Stomach (tissue), 8 donors: ENCODE measurements at regions not wholly inside any gene's neighbourhood (a gene's known extent, or its start where the extent isn't known, plus 50 kb on each side); places are given as distances from the start of the nearest gene placed in this dataset.
A peak's percentile ranks its signal among the peaks of the same experiment; 100 is the strongest.

Source experiments
- DNase-seq, 2 donors: peaks; one replicate each; pipeline versions ENCODE4 v3.0.0 to v3.0.0-alpha.2; 2013 to 2019
- H3K27ac ChIP-seq, 5 donors: fragments of 200-600 bp in 4 of 5; sonication (generic) in 4 of 5; one replicate each; pipeline ENCODE4 v1.5.1; 2013 to 2019; ENCODE audit warnings: mild to moderate bottlenecking in 1 of 5, moderate library complexity in 1 of 5
- H3K27me3 ChIP-seq, 3 donors: fragments of 200-600 bp; sonication (generic); one replicate each; pipeline ENCODE4 v1.5.1; 2017 to 2019; ENCODE audit warnings: mixed run types in 1 of 3
- H3K36me3 ChIP-seq, 4 donors: fragments of 200-600 bp; sonication (generic); 1 replicate in 3 of 4; 2 replicates in 1 of 4; pipeline ENCODE4 v1.5.1; 2016 to 2019
- H3K4me1 ChIP-seq, 4 donors: fragments of 200-600 bp; sonication (generic); one replicate each; pipeline ENCODE4 v1.5.1; 2016 to 2019
- H3K4me3 ChIP-seq, 4 donors: fragments of 200-600 bp; sonication (generic) in 3 of 4; one replicate each; pipeline ENCODE4 v1.5.1; 2016 to 2019; ENCODE audit warnings: mild to moderate bottlenecking in 1 of 4
- H3K9me3 ChIP-seq, 4 donors: fragments of 200-600 bp; sonication (generic); one replicate each; pipeline ENCODE4 v1.5.1; 2016 to 2019
- EP300 ChIP-seq: sonication (generic); formaldehyde crosslinking; IDR thresholded peaks from one replicate; pipeline ENCODE4 v1.6.1; 2017; ENCODE audit warnings: antibody characterized with exemption
- POLR2A ChIP-seq, 4 donors: fragments of 450-650 bp; IDR thresholded peaks; one replicate each; pipeline ENCODE4 v1.6.1; 2016; ENCODE audit warnings: antibody characterized with exemption in 4 of 4, control low read depth in 2 of 4, mild to moderate bottlenecking in 1 of 4, moderate library complexity in 1 of 4
- POLR2AphosphoS5 ChIP-seq, 3 donors: sonication (generic); formaldehyde crosslinking; IDR thresholded peaks; one replicate each; pipeline ENCODE4 v1.6.1; 2016; ENCODE audit warnings: antibody characterized with exemption in 3 of 3
- WGBS, 5 donors: extraction: QIAGEN DNeasy Blood & Tissue Kit in 3 of 5; methylation state at CpG; one replicate each; pipeline versions ENCODE4 v1.1.5 to v1.1.7; 2013 to 2018; 5-methylcytosine and 5-hydroxymethylcytosine counted together
- intact Hi-C: fragments of 100-400 bp; cut with DNase I; formaldehyde crosslinking; loops from one replicate; pipeline ENCODE4 v1.15.1; 2023; ENCODE audit warnings: low total_unique reads
- TF ChIP-seq, protein P1 (sequence below), 7 experiments: fragments of 450-650 bp in 4 of 7; fragments of 200-600 bp in 3 of 7; sonication (generic) in 3 of 7; IDR thresholded peaks; one replicate each; pipeline ENCODE4 v1.5.1; 2016 to 2019; ENCODE audit warnings: antibody characterized with exemption in 7 of 7, control low read depth in 2 of 7, mild to moderate bottlenecking in 1 of 7
- donor health status: healthy with polysubstance abuse.
- donor health status: Bipolar disorder and iron deficiency.
- donor health status: healthy.

DNA sequence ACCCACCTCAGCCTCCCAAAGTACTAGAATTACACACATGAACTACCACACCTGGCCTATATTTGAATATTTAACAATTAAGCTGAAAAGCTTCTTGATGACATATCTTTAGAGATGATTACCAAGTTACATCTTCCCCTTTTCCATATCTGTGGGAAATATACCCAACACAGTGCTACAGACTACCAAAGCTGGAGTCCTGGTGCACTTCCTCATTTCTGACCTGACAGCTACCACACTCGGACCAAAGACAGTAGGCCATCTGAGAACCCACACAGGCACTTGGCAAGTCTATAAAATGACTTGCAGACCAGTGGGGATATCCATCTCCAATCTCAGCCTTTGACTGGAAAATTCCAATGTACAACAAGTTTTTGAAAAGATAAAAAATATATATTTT is 270.4 kb upstream of the KLF14 start:
- no peak for DNase-seq
- no peaks in the 10 kb centered on the region for H3K27me3 ChIP-seq
- H3K4me3 ChIP-seq = no peak overlapping the region
- H3K27ac ChIP-seq = peak overlapping the region in 1 of 5 donors; percentile 8
- peaks cover 32 to 69% (median 48%) of the 10 kb centered on the region in 4 donors for H3K4me1 ChIP-seq
- intact Hi-C loops = no loop called here
- H3K9me3 ChIP-seq = peaks cover 0 to 8% (median 3%) of the 10 kb centered on the region in 4 donors
- H3K36me3 ChIP-seq = peaks cover 0 to 27% (median 22%) of the 10 kb centered on the region in 4 donors
- 0 to 13% (median 0%) methylated on average over 1 of the region's 1 CpG for WGBS, 5 donors
- no peak for TF ChIP-seq POLR2AphosphoS5 (IDR thresholded peaks at IDR 0.05)
- TF ChIP-seq, protein P1, sequence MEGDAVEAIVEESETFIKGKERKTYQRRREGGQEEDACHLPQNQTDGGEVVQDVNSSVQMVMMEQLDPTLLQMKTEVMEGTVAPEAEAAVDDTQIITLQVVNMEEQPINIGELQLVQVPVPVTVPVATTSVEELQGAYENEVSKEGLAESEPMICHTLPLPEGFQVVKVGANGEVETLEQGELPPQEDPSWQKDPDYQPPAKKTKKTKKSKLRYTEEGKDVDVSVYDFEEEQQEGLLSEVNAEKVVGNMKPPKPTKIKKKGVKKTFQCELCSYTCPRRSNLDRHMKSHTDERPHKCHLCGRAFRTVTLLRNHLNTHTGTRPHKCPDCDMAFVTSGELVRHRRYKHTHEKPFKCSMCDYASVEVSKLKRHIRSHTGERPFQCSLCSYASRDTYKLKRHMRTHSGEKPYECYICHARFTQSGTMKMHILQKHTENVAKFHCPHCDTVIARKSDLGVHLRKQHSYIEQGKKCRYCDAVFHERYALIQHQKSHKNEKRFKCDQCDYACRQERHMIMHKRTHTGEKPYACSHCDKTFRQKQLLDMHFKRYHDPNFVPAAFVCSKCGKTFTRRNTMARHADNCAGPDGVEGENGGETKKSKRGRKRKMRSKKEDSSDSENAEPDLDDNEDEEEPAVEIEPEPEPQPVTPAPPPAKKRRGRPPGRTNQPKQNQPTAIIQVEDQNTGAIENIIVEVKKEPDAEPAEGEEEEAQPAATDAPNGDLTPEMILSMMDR (IDR thresholded peaks at IDR 0.05) = no peak
- no peak for TF ChIP-seq POLR2A (IDR thresholded peaks at IDR 0.05)
- no peak for TF ChIP-seq EP300

DNA sequence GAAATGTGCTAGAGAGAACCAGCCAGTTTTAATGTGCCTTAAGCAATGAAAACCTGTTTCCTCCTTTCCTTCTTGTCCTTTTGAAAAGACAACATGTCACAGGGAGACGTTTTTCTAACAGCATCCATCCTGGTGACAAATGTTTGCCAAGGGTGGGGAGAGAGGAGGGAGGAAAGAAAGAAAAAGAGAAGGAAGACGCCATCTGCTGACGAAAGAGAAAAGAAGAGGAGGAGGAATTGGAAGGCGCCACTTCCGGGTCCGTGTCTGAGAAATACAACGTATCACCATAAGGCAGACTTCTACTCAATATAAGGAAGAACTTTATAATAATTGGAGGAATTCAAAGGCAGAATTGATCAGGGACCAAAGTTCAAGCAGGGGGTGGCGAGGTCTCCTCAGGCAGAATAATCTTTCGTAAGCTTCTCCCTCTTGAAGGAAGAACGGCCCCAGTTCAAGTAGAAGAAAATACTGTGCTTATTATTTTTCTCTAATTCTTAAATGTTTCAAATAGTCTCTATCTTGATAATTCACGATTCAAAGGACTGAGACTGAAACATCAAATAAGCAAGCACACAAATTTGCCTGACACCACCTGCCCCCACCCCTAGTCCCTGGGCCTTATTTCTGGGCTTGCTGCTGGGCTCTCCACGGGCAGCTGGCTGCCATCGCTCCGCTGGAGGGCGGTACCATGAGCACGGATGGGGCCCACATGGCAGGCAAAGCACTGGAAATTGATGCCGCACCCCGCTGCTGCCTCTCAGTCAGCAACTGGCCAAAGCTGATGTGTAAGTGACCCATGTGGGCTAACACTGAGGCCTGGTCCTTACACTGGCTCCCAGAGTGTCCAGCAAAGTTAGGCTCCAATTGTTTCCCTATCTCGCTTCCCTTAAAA is 273.7 kb upstream of the KLF14 start:
- TF ChIP-seq, protein P1 (IDR thresholded peaks at IDR 0.05) = peak in 5 of 7 experiments; percentile 25 to 83 (median 43)
- TF ChIP-seq POLR2A (IDR thresholded peaks at IDR 0.05) = no peak
- peak in 2 of 3 donors; percentile 34 to 80 for TF ChIP-seq POLR2AphosphoS5 (IDR thresholded peaks at IDR 0.05)
- TF ChIP-seq EP300 = no peak
- intact Hi-C loops = no loop called here
- Histone ChIP-seq H3K4me1 (peaks cover 50 to 84% (median 64%) of the 10 kb centered on the region in 4 donors), H3K36me3 (peaks cover 0 to 10% (median 6%) of the 10 kb centered on the region in 4 donors), H3K9me3 (peaks cover 0 to 3% (median under 1%) of the 10 kb centered on the region in 4 donors), H3K27ac (peak overlapping the region; percentile 72 to 86 (median 82)), H3K27me3 (no peaks in the 10 kb centered on the region), H3K4me3 (no peak overlapping the region)
- 37 to 44% (median 41%) methylated on average over 19 of the region's 19 CpGs for WGBS, 5 donors
- peak; percentile 73 to 91 for DNase-seq

DNA sequence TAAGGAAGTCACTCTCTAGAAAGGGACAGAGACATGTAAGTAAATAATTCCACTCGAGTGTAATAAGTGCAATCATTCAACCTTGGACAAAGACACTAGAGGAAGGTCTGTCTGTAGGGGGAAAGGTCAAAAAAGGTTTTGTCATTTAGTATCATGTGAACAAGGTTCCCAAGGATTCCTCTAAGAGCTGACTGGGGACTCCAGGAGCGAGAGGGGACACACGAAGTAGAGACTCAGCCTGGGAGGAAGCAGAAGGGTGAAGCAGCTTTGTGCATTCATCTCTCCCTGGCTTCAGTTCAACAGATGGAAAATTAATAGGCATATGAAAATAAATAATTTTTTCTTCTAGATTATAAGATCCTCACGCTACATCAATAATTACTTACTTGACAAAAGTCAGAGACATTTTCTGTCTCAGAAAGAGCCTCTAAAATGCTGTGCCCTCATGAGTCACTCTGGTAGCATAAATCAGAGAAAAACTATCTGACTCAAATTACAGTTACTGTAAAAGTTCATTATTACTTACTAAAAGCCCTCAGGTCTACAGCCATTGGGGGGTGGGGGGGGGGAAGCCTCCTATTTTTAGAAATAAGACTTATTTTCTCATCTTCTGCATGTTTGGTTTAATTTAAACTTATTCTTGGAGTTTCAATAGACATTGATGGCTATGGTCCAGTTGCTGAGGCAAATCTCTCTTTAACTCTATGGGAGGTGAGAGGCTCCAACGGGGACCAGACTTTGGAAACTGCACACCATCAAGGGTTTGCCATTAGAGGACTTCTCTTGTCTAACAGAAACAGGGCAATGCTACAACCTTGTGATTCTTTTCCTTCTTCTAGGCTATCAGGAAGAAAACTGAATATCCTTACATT is 275.1 kb upstream of the KLF14 start:
- intact Hi-C loops = no loop called here
- Histone ChIP-seq H3K4me3 (no peak overlapping the region), H3K36me3 (peaks cover 0 to 10% (median 6%) of the 10 kb centered on the region in 4 donors), H3K4me1 (peaks cover 60 to 89% (median 75%) of the 10 kb centered on the region in 4 donors), H3K27ac (peak overlapping the region in 4 of 5 donors; percentile 72 to 83 (median 80)), H3K9me3 (no peaks in the 10 kb centered on the region), H3K27me3 (no peaks in the 10 kb centered on the region)
- 45 to 55% (median 48%) methylated on average over 5 of the region's 5 CpGs for WGBS, 5 donors
- TF ChIP-seq, protein P1 (IDR thresholded peaks at IDR 0.05) = no peak
- no peak for TF ChIP-seq POLR2AphosphoS5 (IDR thresholded peaks at IDR 0.05)
- TF ChIP-seq POLR2A (IDR thresholded peaks at IDR 0.05) = no peak
- no peak for TF ChIP-seq EP300
- no peak for DNase-seq
